ENCODE measurements at regions not wholly inside any gene's neighbourhood (a gene's known extent, or its start where the extent isn't known, plus 50 kb on each side); places are given as distances from the start of the nearest gene placed in this dataset.

DNA sequence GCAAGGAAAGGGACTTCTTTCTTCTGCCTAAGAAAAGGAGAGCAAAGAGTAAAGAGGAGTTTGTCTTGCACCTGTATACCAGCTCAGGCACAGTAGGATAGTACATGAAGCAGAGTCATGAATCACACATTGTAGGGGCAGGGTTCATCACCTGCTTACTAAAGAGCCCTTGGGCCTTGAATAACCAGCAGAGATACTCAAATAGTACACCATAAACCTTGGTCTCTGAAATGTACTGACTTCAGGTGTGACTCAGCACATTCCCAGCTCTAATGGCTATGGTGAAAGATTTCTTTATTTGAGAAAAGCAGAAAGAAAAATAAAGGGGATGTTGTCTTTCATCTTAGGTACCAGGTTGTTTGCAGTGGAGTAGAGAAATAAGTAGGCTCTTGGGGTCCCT, 122.8 kb downstream of the KDM5D start:
- Histone ChIP-seq H3K36me3 (ENCODE audit: control insufficient read depth, insufficient read depth, low read length) (no peaks in the 10 kb centered on the region), H3K27me3 (ENCODE audit: control insufficient read depth, insufficient read depth, low read length) (no peaks in the 10 kb centered on the region), H3K4me1 (ENCODE audit: control insufficient read depth, insufficient read depth, low read length) (no peaks in the 10 kb centered on the region), H3K4me3 (ENCODE audit: low read depth in 2 of 2, low read length in 2 of 2) (no peak overlapping the region), H3K9me3 (ENCODE audit: control insufficient read depth, insufficient read depth, low read depth, low read length) (no peaks in the 10 kb centered on the region), H3K27ac (ENCODE audit: low read length) (no peak overlapping the region)
- POLR2A ChIA-PET, result no interaction called here
- BruUV-seq (replicated peaks), result no TSS peak
- in situ Hi-C loops (cut with HindIII; ENCODE audit: low pct_unique_long_range_greater_than_20kb, low sequenced_read_pairs) (no loop called here), intact Hi-C loops (cut with micrococcal nuclease; ENCODE audit: unreplicated experiment) (no loop called here)
- TF ChIP-seq, protein P1, sequence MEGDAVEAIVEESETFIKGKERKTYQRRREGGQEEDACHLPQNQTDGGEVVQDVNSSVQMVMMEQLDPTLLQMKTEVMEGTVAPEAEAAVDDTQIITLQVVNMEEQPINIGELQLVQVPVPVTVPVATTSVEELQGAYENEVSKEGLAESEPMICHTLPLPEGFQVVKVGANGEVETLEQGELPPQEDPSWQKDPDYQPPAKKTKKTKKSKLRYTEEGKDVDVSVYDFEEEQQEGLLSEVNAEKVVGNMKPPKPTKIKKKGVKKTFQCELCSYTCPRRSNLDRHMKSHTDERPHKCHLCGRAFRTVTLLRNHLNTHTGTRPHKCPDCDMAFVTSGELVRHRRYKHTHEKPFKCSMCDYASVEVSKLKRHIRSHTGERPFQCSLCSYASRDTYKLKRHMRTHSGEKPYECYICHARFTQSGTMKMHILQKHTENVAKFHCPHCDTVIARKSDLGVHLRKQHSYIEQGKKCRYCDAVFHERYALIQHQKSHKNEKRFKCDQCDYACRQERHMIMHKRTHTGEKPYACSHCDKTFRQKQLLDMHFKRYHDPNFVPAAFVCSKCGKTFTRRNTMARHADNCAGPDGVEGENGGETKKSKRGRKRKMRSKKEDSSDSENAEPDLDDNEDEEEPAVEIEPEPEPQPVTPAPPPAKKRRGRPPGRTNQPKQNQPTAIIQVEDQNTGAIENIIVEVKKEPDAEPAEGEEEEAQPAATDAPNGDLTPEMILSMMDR (IDR thresholded peaks at IDR 0.05), result no peak
- TF ChIP-seq SIN3A (IDR thresholded peaks at IDR 0.05; ENCODE audit: borderline replicate concordance, insufficient read depth, low read depth, low read length) (no peak), POLR2AphosphoS5 (IDR thresholded peaks at IDR 0.05; ENCODE audit: low read depth, low read length) (no peak), TCF7L2 (IDR thresholded peaks at IDR 0.05; ENCODE audit: low read depth, low read length) (no peak)
- TF ChIP-seq, protein P2, sequence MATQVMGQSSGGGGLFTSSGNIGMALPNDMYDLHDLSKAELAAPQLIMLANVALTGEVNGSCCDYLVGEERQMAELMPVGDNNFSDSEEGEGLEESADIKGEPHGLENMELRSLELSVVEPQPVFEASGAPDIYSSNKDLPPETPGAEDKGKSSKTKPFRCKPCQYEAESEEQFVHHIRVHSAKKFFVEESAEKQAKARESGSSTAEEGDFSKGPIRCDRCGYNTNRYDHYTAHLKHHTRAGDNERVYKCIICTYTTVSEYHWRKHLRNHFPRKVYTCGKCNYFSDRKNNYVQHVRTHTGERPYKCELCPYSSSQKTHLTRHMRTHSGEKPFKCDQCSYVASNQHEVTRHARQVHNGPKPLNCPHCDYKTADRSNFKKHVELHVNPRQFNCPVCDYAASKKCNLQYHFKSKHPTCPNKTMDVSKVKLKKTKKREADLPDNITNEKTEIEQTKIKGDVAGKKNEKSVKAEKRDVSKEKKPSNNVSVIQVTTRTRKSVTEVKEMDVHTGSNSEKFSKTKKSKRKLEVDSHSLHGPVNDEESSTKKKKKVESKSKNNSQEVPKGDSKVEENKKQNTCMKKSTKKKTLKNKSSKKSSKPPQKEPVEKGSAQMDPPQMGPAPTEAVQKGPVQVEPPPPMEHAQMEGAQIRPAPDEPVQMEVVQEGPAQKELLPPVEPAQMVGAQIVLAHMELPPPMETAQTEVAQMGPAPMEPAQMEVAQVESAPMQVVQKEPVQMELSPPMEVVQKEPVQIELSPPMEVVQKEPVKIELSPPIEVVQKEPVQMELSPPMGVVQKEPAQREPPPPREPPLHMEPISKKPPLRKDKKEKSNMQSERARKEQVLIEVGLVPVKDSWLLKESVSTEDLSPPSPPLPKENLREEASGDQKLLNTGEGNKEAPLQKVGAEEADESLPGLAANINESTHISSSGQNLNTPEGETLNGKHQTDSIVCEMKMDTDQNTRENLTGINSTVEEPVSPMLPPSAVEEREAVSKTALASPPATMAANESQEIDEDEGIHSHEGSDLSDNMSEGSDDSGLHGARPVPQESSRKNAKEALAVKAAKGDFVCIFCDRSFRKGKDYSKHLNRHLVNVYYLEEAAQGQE (IDR thresholded peaks at IDR 0.05; ENCODE audit: insufficient read depth in 1 of 2, low read depth in 2 of 2, low read length in 1 of 2), result no peak
- DNase-seq (ENCODE audit: low read depth, low spot score) (no peak), ATAC-seq (no peak)
- CTCF ChIA-PET, result no interaction called here

DNA sequence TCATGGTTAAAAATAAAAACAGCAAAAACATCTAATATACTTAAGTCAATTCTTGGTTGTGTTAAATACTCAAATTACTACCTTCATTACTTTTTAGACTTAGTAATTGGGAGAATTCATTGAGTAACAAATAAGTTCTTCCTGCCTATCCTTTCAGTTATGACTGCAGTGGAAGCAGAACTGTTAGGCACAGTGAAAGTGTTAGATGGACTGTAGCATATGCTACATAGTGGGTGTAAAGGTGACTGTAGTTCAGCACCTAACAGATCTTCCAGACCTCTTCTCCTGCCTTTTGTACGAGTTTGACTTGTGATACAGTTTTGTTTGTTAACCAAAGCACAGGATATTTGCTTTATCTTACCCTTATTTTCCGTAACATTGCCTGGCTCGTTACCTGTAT, 143.4 kb downstream of the KDM5D start:
- no peak for TF ChIP-seq POLR2AphosphoS5 (IDR thresholded peaks at IDR 0.05; ENCODE audit: low read depth, low read length)
- TF ChIP-seq, protein P2 (IDR thresholded peaks at IDR 0.05; ENCODE audit: insufficient read depth in 1 of 2, low read depth in 2 of 2, low read length in 1 of 2), result no peak
- no peak for TF ChIP-seq TCF7L2 (IDR thresholded peaks at IDR 0.05; ENCODE audit: low read depth, low read length)
- no peak for TF ChIP-seq SIN3A (IDR thresholded peaks at IDR 0.05; ENCODE audit: borderline replicate concordance, insufficient read depth, low read depth, low read length)
- TF ChIP-seq, protein P1 (IDR thresholded peaks at IDR 0.05), result no peak
- intact Hi-C loops (cut with micrococcal nuclease; ENCODE audit: unreplicated experiment) (no loop called here), in situ Hi-C loops (cut with HindIII; ENCODE audit: low pct_unique_long_range_greater_than_20kb, low sequenced_read_pairs) (no loop called here)
- no peaks in the 10 kb centered on the region for H3K9me3 ChIP-seq (ENCODE audit: control insufficient read depth, insufficient read depth, low read depth, low read length)
- no peaks in the 10 kb centered on the region for H3K36me3 ChIP-seq (ENCODE audit: control insufficient read depth, insufficient read depth, low read length)
- no peak for ATAC-seq
- CTCF ChIA-PET, result no interaction called here
- H3K4me1 ChIP-seq (ENCODE audit: control insufficient read depth, insufficient read depth, low read length), result no peaks in the 10 kb centered on the region
- POLR2A ChIA-PET, result no interaction called here
- BruUV-seq (replicated peaks), result no TSS peak
- no peaks in the 10 kb centered on the region for H3K27me3 ChIP-seq (ENCODE audit: control insufficient read depth, insufficient read depth, low read length)
- no peak overlapping the region for H3K27ac ChIP-seq (ENCODE audit: low read length)
- no peak overlapping the region for H3K4me3 ChIP-seq (ENCODE audit: low read depth in 2 of 2, low read length in 2 of 2)
- no peak for DNase-seq (ENCODE audit: low read depth, low spot score)
